T47D (cell line): ENCODE measurements at regions not wholly inside any gene's neighbourhood (a gene's known extent, or its start where the extent isn't known, plus 50 kb on each side); places are given as distances from the start of the nearest gene placed in this dataset.

Experiments
- DNase-seq, 2 experiments: peaks; one replicate each; pipeline versions ENCODE4 v3.0.0 to v3.0.0-alpha.2; 2011 to 2012; ENCODE audit warnings: low read depth in 1 of 2, low spot score in 1 of 2
- JUND ChIP-seq: IDR thresholded peaks from 2 replicates; pipeline ENCODE4 v1.6.1; 2012; ENCODE audit warnings: low read depth
- in situ Hi-C: cut with HindIII; loops from 2 replicates; pipeline ENCODE4 v1.10.0; 2016; ENCODE audit warnings: low sequenced_read_pairs, low pct_unique_long_range_greater_than_20kb

DNA sequence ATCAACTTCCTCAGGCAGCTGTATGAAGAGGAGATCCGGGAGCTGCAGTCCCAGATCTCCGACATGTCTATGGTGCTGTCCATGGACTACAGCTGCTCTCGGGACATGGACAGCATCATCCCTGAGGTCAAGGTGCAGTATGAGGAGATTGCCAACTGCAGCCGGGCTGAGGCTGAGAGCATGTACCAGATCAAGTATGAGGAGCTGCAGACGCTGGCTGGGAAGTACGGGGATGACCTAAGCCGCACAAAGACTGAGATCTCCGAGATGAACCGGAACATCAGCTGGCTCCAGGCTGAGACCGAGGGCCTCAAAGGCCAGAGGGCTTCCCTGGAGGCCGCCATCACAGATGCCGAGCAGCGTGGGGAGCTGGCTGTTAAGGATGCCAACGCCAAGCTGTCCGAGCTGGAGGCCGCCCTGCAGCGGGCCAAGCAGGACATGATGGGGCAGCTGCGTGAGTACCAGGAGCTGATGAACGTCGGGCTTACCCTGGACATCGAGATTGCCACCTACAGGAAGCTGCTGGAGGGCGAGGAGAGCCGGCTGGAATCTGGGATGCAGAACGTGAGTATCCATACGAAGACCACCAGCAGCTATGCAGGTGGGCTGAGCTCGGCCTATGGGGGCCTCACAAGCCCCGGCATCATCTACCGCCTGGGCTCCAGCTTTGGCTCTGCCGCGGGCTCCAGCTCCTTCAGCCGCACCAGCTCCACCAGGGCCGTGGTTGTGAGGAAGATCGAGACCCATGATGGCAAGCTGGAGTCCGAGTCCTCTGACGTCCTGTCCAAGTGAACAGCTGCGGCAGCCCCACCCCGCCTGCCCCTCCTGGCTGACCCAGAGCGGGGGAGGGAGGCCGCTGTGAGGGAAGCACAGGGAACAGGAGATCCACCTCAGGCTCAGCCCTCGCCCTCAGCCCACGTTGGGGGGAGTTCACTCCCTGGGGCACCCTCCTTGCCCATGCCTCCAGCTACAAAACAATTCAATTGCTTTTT, 84.0 kb downstream of the SEC61B start:
- in situ Hi-C loops = no loop called here
- TF ChIP-seq JUND = no peak
- DNase-seq = no peak

DNA sequence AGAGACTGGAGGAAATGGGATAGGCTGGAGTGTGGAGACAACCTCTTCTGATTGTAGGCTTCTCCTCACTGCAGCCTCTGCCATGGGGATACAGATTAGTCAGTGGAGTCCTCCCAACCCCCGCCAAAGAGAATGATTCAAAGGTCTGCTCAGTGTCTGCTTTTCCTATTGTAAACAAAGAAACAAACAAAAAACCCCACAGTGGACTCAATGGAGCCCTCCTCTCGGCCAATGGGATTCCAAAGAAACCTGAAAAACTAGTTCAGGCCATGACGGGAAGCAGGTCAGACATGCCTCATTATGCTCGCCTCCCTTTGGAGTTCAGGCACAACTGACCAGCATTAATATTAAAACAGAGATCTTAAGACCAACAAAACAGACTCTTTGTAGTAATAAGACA, 85.8 kb downstream of the SEC61B start:
- DNase-seq = peak in 1 of 2 experiments; percentile 53
- TF ChIP-seq JUND = no peak
- in situ Hi-C loops = no loop called here

DNA sequence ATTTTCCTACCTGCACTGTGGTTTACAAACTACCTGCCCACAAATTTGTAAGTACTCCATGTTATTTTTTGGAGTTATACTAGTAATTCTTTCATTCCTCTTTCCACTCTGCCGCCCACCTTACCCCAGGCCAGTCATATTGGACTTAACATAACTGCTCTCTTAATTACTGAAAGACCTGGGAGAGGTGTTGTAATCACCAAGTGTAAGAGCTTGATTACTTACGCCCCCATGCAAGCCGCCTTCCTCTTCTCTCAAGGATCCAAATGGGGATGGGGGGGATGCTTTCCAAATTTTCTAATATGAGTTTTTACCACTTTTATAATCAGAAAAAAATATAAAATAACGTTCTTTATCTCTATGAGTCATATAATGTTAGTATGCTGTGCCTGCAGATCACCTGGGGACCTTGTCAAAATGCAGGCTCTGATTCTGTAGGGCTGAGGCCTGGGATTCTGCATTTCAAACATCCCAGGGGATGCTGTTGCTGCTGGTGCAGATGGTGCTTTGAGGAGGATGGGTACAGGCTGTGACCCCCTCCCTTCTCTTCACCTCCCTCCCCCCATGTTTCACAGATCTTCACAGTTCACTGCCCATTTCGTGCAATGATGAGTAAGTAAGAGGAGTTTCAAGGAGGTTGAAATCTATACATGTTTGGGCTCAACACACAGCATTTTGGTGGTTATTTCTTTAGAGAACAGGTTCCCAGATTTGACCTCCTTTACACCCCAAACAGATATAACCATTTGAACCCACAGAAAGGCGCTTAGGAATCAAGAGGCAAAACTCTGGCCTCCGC, 87.3 kb downstream of the SEC61B start:
- no peak for TF ChIP-seq JUND
- in situ Hi-C loops = no loop called here
- no peak for DNase-seq

DNA sequence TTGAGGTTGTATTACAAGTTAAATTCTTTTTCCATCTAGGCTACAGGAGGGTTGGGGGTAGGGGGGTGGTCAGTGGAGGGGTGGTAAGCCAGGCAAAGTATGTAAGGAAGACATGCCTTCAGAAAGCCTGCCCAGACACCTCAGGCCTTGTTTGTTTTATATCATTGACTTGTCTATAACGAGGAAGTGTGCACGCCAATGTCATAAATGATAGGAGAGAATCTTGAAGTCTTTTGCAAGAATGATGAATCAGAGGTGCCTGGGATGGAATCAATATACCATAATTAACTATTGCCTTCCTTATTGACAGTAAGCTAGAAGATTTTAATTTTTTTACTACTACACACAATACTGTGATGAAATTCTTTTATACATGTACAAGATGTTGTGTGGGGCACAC, 90.7 kb downstream of the SEC61B start:
- no peak for DNase-seq
- in situ Hi-C loops = no loop called here
- TF ChIP-seq JUND = no peak

DNA sequence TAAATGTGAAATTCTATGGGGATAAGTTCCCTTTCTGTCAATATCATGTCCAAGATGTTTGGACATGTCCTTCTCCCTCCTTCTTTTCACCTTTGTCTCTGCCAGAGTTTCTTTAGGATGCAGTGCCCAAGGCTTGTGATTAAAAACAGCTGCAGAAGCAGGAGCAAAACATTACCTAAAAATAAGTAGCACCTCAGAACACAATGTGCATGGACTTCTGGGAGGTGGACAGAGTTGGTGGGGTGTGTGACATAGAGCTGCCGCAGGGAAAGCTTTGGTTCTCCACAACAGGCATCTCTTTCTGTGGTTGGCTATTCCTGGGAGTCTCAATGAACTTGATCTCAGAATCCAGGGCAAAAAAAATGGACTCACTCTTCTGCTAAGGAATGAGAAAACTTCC, 97.0 kb downstream of the SEC61B start:
- in situ Hi-C loops = no loop called here
- no peak for DNase-seq
- TF ChIP-seq JUND = no peak

DNA sequence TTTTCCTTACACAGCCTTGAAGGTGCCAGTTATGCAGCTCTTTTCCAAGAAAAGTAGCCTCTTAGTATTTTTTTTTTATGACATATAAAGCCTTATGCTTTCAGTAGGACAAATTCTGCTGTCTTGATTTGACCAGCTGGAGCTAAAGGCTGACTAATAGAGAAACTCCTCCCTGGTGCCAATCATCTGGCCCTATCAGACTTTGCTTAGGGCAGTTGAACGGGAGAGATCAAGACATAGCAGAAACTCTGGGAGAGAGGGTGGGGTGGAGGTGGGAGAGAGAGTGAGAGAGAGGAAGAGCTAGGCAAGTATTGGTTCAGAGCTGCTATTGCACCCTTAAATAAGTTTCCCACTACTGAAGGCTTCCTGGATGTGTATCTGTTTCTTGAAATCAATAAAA, 100.2 kb downstream of the SEC61B start:
- in situ Hi-C loops = no loop called here
- DNase-seq = no peak

DNA sequence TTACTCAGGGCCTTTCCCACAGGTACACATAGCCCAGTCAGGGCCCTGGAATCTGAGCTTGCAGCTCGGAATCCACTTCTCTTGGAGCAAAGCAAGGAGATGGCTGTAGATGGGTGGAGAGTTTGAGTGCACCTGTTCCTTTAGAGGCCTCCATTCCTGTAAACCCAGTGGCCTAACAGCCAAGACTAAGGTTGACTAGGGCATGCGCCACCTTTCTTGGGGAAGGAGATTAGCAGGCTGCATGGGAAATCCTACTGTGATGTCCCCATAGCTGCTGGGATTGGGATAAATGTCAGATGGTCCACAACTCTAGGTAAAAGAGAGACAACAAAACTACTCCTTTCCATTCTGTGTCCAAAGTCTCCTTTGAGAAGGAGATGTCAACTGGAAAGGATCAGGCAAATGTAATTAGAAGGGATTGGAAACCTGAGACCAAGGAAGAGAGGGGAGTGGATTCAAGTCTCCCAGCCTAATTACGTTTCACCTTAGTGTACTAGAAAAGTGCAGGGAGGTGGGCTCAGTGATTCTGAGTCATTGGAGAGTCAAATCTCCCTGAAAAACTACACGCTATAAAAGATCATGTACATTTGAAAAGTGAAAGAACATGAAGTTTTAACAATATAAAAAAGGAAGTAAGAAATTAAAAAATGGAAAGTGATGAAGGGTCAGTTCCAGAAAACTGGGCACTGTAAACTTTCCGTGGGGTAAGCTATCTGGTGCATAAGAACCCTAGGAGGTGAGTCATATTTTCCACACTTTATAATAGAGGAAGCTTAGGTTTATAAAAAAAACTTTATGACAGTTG, 104.2 kb downstream of the SEC61B start:
- no peak for TF ChIP-seq JUND
- DNase-seq = no peak
- in situ Hi-C loops = no loop called here

More for the DNA sequence above, 100.2 kb downstream of the SEC61B start:
- no peak for TF ChIP-seq JUND

DNA sequence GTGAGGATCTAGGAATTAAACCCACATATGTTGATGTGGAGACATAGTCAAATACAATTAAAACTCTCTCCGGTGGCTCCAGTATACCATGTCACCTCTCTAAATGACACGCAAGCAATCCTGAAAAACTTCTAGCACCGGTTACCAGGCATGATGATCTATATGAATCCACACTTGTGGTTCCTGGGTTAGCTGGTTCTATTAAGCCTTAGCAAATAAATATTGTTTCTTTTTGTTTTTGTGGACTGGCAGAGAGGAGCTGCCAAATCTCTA, 104.8 kb downstream of the SEC61B start:
- TF ChIP-seq JUND = no peak
- in situ Hi-C loops = no loop called here
- DNase-seq = no peak

DNA sequence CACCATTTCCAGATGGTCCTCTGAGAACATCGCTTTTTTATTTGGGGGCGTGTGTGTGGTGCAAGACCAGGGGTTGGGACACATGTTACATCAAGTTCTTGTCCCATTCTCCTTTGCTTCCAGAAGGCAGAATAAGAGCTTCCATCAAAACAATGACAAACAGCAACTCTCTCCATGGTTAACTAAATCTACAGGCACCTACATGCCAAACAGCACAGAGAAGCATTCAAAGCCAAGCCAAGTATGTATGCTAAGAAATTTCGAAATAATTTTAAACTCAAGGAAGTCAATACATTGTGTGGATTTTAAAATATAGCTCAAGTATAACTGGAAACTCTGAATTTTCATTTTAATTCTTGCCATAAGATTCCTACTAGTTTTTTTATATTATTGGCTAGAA, 105.6 kb downstream of the SEC61B start:
- in situ Hi-C loops = no loop called here
- no peak for TF ChIP-seq JUND
- no peak for DNase-seq

DNA sequence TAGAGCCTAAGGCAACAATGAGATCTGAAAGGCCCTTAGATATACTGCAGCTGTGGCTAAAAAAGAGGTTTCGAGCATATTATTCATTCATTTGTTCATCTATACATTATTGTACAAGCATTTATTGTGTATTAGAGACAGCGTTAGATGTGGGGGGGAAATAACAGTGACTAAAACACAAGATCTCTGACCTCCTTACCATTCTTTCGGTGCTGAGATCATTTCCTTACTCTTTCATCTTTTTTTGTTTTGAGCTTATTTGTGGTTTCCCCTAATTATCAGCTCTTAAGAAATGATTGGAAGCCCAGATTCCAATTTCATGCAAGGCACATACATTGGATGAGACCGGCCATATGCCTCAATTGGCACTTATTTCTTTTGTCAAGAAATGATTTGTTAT, 113.2 kb downstream of the SEC61B start:
- in situ Hi-C loops = no loop called here
- TF ChIP-seq JUND = no peak
- no peak for DNase-seq

DNA sequence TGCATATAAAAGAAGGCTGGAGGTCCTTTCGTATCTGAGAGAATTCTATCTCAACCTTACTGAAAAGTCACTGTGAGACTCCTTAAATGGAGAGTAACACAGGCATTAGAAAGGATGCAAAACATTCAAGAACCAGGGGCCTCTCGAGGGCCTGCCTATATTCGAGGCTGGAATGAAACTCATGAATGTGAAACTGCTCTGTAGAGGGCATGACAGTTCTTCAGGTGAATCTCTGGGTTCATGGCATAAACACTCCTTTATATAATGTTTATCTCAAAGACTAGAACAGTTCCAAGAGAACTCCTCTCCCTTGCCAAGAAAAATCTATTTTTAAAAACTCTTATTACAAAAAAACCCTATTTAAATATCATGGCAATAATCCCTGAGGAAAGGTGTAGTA, 113.9 kb downstream of the SEC61B start:
- in situ Hi-C loops = no loop called here
- no peak for DNase-seq
- no peak for TF ChIP-seq JUND

DNA sequence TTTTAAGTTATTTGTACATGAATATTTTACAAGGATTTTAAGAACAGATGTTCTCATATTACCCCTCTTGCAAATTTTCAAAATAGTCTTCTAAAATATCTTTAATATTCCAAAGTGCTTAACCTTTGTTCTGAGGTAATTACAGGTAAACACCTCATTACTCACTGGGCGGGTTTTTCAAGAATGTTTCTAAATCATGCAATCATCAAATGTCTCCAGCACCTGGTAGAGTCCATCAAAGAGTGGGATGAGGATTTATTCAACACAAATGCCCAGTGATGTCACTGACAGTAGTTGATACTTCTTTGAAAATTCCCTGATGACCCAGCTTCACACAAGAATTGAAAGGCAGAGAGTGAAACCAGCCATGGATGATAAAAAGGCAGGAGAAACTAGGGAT, 114.4 kb downstream of the SEC61B start:
- in situ Hi-C loops = no loop called here
- no peak for TF ChIP-seq JUND
- peak in 1 of 2 experiments; percentile 12 for DNase-seq

DNA sequence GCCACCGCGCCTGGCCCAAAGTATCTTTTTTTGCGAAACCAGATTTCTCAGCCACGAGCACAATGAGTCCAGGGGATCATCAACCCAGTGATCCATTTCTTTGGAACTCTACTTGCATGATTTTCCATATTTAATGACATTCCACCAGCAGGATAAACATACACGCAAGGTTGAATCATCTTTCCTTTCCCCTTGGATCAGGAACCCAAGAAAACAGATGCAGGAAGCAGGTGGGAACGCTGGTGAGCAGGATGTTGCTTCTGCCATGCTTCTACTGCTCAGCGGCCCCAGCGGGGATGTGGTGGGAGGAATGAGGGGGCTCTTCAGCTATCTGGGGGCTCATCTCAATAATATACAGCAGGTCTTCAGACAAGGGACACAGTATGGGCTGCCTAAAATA, 118.2 kb downstream of the SEC61B start:
- no peak for TF ChIP-seq JUND
- in situ Hi-C loops = no loop called here
- no peak for DNase-seq
